ENCODE measurements at regions not wholly inside any gene's neighbourhood (a gene's known extent, or its start where the extent isn't known, plus 50 kb on each side); places are given as distances from the start of the nearest gene placed in this dataset.
"Not testable (repeated sequence)": the region's sequence is repeated elsewhere in the genome, so short reads cannot be mapped to it uniquely, and the experiment has no call there.

GRCh38 chr2:224106794-224107193 is 67.7 kb upstream of the SERPINE2 start:
- no peak for DNase-seq

GRCh38 chr2:224104668-224105386 is 65.7 kb upstream of the SERPINE2 start:
- no peak for DNase-seq

GRCh38 chr2:224103651-224104050 is 64.6 kb upstream of the SERPINE2 start:
- DNase-seq: no peak

GRCh38 chr2:224102991-224103390 is 63.9 kb upstream of the SERPINE2 start:
- DNase-seq: no peak

GRCh38 chr2:224101820-224102630 is 62.9 kb upstream of the SERPINE2 start:
- no peak for DNase-seq

GRCh38 chr2:224099861-224100643 is 61.0 kb upstream of the SERPINE2 start:
- DNase-seq: no peak

- no peak for DNase-seq
Observed at GRCh38 chr2:224098481-224099230, 59.6 kb upstream of the SERPINE2 start.

GRCh38 chr2:224094413-224094812 is 55.3 kb upstream of the SERPINE2 start:
- DNase-seq: no peak

GRCh38 chr2:224091671-224092070 is 52.6 kb upstream of the SERPINE2 start:
- not testable (repeated sequence) for DNase-seq

GRCh38 chr2:224089606-224090005 is 50.5 kb upstream of the SERPINE2 start:
- not testable (repeated sequence) for DNase-seq

Data from retina (tissue), 1 donor.